HEK293 (cell line): ENCODE measurements at regions not wholly inside any gene's neighbourhood (a gene's known extent, or its start where the extent isn't known, plus 50 kb on each side); places are given as distances from the start of the nearest gene placed in this dataset.

Experiments used
- CTCF ChIP-seq: fragments of 450-650 bp; formaldehyde crosslinking; IDR thresholded peaks from 2 replicates; pipeline ENCODE4 v1.5.1; 2016; ENCODE audit warnings: missing biosample characterization, missing genetic modification characterization
- OSR2 ChIP-seq: fragments of 450-650 bp; formaldehyde crosslinking; IDR thresholded peaks from 2 replicates; pipeline ENCODE4 v1.5.1; 2016; ENCODE audit warnings: missing biosample characterization, missing genetic modification characterization
- REST ChIP-seq: fragments of 450-650 bp; formaldehyde crosslinking; IDR thresholded peaks from 2 replicates; pipeline ENCODE4 v1.5.1; 2016; ENCODE audit warnings: missing biosample characterization, missing genetic modification characterization
- TCF7L2 ChIP-seq: IDR thresholded peaks from 2 replicates; pipeline ENCODE4 v1.6.1; 2011; ENCODE audit warnings: low read depth, mild to moderate bottlenecking, inconsistent platforms, low read length, moderate library complexity, borderline replicate concordance
- ZBTB7A ChIP-seq: fragments of 450-650 bp; formaldehyde crosslinking; IDR thresholded peaks from 2 replicates; pipeline ENCODE4 v1.5.1; 2016; ENCODE audit warnings: low read depth, missing biosample characterization, missing genetic modification characterization
- ZNF157 ChIP-seq: fragments of 450-650 bp; formaldehyde crosslinking; IDR thresholded peaks from 2 replicates; pipeline ENCODE4 v1.5.1; 2016; ENCODE audit warnings: missing biosample characterization, missing genetic modification characterization
- ZNF354C ChIP-seq: fragments of 450-650 bp; formaldehyde crosslinking; IDR thresholded peaks from 2 replicates; pipeline ENCODE4 v1.5.1; 2016; ENCODE audit warnings: missing biosample characterization, missing genetic modification characterization, low read depth, borderline replicate concordance
- ZNF623 ChIP-seq: fragments of 450-650 bp; formaldehyde crosslinking; IDR thresholded peaks from 2 replicates; pipeline ENCODE4 v1.5.1; 2016; ENCODE audit warnings: missing biosample characterization, missing genetic modification characterization
- ZNF626 ChIP-seq: fragments of 450-650 bp; sonication (Bioruptor Pico); formaldehyde crosslinking; IDR thresholded peaks from 2 replicates; pipeline ENCODE4 v1.5.1; 2018; ENCODE audit warnings: missing biosample characterization, missing genetic modification characterization, inconsistent platforms
- TF ChIP-seq, protein P1 (sequence below): fragments of 450-650 bp; formaldehyde crosslinking; IDR thresholded peaks from 2 replicates; pipeline ENCODE4 v1.5.1; 2016; ENCODE audit warnings: missing biosample characterization, missing genetic modification characterization, low read depth

DNA sequence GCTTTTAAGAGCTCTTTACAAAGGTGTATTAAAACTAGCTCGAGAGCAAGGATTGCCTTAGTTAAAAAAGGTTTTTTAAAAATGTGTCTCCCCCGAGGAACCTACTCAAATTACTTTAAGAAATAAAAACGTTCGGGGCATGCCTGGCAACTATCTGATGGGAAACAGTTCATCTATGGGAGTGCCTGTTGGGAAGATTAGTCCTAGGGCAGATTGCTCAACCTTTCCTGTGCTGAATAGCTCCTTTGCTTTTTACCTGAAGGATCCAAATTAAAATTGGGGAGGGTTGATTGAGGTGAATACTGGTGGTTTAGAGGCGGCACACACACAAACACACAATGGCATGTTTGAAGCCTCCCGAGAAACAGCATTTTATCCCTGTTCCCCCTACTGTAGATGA is 541.4 kb upstream of the ATP2B1 start:
- TF ChIP-seq ZNF626 (tag by site-specific recombination) = no peak
- TF ChIP-seq ZNF354C (tag by site-specific recombination) = no peak
- TF ChIP-seq CTCF = no peak
- no peak for TF ChIP-seq OSR2 (tag by site-specific recombination)
- no peak for TF ChIP-seq ZNF623 (tag by site-specific recombination)
- no peak for TF ChIP-seq REST (tag by site-specific recombination)
- no peak for TF ChIP-seq TCF7L2
- no peak for TF ChIP-seq ZBTB7A
- TF ChIP-seq, protein P1, sequence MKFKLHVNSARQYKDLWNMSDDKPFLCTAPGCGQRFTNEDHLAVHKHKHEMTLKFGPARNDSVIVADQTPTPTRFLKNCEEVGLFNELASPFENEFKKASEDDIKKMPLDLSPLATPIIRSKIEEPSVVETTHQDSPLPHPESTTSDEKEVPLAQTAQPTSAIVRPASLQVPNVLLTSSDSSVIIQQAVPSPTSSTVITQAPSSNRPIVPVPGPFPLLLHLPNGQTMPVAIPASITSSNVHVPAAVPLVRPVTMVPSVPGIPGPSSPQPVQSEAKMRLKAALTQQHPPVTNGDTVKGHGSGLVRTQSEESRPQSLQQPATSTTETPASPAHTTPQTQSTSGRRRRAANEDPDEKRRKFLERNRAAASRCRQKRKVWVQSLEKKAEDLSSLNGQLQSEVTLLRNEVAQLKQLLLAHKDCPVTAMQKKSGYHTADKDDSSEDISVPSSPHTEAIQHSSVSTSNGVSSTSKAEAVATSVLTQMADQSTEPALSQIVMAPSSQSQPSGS (tag by site-specific recombination) = no peak
- no peak for TF ChIP-seq ZNF157 (tag by site-specific recombination)
